Endometrium (tissue), 2 donors: ENCODE measurements at regions not wholly inside any gene's neighbourhood (a gene's known extent, or its start where the extent isn't known, plus 50 kb on each side); places are given as distances from the start of the nearest gene placed in this dataset.
"Not testable (repeated sequence)": the region's sequence is repeated elsewhere in the genome, so short reads cannot be mapped to it uniquely, and the experiment has no call there.

Experiments
- FAIRE-seq: peaks from 2 replicates; lab custom pipeline; 2012; peaks lifted over from hg19 to GRCh38; lab: Jason Lieb, UNC
- donor health status: control.
- donor health status: control.

DNA sequence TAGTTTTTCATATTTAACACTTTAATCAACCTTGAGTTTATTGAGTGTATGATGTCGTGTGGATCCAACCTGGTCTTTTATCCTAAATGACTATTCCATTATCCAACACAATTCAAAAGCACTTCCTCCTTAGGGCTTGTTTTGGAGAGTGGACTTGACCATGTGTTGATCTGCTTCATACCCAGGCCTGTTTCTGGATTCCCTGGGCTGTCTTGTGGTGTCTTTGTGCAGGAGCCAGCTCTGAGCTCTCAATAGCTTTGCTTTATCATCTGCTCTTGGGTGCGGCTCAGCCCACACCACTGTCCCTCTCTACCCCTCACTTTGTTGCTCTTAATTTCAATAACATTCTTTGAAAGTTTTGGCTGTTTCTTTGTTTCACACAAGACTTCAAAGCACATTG is 70.9 kb upstream of the CHST15 start:
- no peak for FAIRE-seq

DNA sequence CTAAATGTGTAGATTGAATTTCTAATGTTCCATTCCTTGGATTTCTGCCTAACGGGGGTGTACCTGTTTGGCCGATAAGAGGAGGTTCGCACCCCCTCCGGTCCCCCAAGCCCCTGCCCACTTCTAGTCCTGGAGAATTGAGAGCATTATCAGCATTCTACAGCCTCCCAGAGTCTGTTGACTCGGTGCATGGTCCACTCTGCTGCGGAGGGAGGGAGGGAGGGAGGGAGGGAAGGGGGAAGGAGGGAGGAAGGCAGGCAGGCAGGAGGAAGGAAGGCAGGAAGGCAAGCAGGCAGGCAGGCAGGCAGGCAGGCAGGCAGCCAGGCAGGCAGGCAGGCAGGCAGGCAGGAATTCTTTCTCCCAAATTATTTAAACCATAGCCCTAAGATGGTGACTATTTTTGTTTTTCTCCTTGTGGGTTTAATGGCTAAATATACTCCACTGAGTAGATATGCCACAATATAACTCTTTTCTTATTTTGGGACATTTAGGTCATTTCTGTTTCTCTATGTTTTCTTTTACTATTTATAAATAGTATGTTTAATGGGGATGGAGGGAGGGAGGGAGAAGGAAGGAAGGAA is 69.5 kb upstream of the CHST15 start:
- no peak for FAIRE-seq

DNA sequence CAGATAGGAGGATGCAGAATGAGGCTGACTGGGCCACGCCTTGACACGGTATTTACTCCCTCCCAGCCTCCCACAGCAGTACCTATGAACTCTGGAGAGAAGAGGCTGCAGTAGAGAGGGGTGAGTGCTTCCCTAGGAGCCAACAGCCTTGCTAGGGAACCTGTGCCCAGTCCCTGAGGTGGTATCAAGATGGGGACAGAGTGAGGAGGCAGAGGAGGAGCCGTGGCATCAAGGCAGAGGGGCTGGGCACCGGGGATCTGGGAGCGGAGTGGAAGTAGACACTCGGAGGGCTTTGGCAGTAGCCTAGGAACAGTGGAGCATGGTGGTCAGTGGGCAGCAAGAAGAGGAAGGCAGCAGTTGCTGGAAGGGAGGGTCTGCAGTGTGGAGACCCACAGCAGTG is 68.7 kb upstream of the CHST15 start:
- FAIRE-seq, result no peak

DNA sequence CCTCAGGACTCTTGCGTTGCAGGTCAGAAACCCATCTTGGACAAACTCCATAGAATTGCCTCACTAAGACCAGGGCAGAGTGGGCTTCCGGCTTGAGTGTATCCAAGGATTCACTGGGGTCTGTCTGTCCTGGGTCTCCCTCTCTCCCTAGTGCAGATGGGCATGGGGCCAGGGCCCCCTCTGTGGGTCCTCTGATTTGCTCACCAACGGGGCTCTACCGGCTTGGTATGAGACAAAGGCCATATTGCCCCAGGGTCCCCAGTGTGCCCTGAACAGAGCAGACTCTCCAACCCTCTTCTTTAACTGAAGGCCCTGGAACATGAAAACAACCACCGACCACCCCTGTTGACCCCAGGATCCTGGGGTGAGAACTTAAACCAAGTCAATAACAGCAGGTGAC is 68.2 kb upstream of the CHST15 start:
- FAIRE-seq, result no peak

DNA sequence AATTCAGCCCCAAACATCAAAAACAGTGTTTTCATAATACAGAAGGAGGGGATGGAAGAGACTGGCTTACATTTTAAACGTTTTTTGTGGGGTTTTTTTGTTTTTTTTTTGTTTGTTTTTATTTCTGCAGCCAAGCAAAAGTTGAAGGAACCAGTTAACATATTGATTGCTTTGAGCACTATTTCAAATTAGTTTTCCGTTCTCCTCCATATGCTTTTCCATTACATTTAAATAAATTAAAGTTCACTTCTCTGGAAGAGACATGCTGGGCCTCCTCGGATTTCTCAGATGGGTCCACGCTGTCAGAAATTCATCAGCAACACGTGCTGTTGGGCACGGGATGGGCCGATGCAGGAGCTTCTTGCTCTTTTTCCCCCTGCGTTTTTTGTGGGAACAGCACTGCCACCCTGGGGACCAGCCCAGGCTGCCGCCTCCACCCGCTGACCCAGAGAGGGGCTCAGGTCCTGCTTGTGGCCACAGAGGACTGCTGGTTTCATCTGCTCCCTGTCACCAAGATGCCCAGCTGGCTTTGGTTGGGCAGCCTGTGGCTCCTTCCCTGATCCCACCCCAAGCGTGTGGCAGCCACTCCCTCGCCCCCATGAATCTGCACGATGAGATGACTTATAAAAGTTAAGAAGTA is 67.7 kb upstream of the CHST15 start:
- FAIRE-seq, result no peak

DNA sequence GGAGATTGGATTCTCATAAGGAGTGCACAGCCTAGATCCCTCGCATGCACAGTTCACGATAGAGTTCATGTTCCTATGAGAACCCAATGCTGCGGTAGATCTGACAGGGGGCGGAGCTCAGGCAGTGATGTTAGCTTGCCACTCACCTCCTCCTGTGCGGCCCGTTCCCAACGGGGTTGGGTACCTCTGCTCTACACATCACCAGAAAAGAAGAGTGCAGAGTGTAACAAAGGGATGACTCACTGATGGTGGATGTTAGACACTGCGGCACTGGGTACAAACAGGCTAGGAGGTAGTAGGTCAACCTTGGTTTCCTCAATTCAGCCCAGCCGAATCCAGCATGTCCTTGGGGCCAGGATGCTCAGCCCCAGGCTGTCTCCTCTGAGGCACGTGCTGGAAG is 66.8 kb upstream of the CHST15 start:
- no peak for FAIRE-seq

DNA sequence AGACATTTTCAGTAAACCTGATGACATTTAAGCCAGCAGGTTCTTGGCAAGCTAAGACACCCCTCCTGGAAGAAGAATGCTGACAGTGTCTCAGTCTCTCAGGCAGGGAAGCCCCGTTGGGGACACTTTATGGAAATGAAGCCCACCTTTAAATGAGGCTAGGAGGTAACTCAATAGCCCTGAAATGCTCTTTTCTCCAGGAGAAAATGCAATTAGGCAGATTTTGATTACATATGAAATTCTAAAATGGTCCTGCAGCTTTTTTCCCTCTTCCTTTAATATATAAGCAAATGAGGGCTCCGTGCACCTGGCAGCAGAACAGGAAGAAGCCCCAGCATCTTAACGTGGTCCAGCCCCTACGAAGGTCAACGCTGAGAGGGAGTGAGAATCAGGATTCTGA is 65.8 kb upstream of the CHST15 start:
- no peak for FAIRE-seq

DNA sequence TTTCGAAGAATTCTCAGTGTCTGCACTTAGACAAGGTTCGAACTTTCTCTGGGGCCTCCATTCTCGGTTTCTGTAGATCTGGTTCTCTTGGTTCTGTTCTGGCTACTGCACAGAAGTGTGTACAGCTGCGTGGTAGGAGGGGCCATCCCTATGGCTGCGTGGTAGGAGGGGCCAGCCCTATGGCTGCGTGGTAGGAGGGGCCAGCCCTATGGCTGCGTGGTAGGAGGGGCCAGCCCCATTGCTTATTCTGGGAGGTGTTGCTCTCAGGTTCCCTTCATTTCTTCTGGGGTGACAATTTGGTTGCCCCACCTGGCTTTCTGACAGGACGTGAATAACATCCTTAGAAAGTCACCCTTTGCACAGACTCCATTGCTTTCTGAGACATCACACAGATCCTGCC is 65.2 kb upstream of the CHST15 start:
- no peak for FAIRE-seq

DNA sequence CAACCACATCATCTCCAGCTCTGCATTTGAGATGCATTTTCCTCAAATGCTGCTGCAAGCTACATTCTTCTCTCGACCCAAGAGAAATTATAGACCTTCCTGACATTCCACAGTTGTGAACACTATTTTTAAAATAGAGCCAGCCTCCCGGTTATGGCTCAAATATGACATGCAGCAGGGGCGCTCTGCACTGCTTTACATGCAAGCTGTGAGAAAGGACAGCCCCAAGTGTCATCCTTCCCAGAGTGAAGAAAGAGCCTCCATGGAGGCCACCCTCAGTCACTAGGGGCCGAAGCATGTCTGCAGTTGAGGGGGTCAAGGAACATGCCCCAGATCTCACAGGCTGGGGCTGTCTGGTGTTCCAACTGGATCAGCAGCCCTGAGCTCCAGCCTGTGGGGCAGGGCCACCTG is 63.9 kb upstream of the CHST15 start:
- no peak for FAIRE-seq

DNA sequence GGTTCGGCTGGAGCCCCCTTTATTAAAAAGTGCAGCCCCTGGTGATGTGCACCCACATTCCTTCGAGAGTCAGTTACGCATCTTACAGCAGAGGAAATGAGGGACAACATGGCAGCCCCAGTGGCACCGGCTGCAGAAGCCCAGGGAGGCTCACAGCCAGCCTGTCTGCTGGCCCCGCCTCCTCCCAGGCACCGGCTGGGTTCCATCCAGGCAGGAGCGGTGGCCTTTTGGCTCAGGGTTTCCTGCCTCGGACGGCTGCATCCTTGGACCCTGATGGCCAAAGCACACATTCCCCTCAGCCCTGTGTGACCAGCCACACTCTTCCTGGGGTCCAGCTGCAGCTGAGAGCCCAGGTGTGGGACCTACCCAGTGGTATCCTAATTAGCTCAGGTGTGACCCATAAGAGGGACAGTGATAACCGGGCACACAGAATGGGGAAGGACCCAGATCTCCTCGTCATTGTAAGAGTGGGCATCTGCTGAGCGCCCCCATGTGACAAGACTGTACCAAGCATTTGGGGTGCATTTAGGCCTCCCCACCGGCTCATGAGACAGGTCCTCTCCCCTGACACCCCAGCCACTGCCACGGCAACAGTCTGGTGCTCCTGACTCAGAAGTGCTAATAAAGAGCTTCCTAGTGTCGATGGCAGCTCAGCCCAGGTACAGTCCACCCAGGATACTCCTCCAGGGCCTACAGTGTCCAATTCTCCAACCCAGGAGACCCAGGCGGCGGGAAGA is 63.3 kb upstream of the CHST15 start:
- no peak for FAIRE-seq

DNA sequence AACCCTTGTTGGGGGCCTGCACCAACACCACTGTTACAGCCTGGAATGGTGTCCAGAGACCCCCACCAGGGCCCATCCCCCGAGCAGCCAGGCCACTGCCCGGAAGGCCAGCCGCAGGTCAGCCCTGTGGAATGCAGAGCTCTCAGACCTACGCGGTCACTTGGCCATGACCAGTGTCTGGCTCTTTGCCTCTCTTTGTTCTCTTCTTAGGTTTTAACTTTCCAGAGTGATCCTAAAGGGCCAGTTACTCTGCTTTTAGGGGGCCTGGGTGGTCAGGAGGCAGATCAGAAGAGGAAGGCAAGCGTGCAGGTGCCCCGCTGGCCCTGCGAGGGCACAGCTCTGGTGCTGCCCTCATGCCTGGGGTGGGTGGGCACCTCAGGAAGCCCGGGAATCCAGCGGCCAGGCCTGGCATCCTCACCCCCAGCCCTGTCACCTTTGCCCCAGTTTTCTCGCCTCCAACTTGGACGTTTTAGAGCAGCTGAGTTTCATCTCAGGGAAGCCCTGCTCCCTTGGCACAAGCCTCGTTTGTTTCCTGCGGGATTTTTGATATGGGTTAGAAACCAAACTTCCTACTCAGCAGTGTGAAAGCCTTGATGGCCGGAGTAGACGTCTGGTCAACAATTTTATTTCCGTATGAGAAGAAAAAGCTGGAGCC is 62.5 kb upstream of the CHST15 start:
- FAIRE-seq, result no peak

DNA sequence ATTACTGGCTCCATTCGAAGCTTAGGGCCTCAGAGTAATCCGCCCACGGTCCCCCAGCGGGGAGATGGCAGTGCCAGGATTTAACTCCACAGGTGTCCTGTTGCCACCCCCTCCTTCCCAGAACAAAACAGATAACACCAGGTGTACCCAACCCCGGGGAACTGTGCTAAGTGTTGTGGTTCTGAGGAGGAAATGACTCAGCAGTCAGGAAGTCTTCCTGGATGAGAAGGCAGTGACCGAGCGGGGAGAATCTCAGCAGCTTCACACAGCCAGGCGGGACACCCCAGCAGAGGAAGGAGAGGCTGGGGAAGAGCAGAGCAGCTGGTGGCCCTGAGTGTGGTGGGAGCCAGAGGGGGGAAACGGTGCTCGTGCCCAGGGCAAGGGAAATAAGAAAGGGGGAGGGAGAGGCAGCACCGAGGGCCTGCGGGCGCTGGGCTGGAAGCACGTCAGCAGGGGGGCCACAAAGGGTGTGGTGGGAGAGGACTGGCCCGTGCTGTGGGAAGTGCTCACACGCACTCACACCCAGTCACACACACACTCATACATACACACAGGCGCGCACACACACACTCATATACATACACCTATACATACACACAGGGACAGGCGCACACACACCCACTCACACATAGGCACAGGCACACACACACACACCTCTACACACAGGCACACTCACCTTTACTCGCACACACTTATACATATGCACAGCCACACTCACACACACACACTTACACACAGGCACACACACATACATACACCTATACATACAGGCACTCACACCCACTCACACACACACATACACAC is 59.8 kb upstream of the CHST15 start:
- no peak for FAIRE-seq

DNA sequence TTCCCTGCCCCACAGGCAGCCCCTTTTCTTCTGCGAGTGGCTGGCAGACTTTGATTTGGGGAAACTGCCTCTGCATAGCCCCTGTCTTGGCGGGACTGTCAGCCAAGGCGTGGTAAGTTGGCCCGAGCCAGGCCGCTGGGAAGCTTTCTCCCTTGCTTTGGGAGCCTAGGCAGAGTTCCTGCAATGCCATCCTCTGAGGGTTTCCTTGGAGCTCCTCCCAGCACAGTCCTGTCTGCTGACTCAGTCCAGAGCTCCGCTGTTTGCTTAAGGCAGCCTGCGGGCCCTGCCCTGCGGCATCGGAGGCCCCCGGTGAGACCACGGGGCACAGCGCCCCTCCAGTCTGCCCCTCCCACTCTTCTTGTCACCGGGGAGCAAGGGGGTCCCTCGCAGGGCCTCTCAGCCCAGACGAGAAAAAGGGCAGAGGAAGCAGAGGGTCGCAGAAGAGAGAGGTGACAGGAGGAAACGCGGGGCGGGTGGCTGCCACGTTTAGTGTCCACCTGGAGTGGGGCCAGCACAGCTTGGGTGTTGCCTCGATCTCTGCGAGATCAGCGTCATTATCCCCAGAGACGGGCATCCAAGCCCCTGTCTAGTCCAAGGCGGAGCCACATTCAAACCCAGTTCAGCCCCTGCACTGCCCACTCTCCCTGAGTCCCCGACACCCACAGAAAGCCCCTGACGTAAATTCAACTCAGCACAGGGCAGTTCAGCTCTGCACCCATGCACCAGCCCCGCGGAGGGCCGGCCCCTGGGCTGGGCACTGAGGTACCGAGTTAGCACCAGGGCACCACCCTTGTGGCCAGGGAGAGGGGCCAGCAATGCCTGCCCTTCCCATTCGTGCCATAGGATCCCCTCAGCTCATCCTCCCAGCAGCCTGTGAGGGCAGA is 59.0 kb upstream of the CHST15 start:
- no peak for FAIRE-seq

DNA sequence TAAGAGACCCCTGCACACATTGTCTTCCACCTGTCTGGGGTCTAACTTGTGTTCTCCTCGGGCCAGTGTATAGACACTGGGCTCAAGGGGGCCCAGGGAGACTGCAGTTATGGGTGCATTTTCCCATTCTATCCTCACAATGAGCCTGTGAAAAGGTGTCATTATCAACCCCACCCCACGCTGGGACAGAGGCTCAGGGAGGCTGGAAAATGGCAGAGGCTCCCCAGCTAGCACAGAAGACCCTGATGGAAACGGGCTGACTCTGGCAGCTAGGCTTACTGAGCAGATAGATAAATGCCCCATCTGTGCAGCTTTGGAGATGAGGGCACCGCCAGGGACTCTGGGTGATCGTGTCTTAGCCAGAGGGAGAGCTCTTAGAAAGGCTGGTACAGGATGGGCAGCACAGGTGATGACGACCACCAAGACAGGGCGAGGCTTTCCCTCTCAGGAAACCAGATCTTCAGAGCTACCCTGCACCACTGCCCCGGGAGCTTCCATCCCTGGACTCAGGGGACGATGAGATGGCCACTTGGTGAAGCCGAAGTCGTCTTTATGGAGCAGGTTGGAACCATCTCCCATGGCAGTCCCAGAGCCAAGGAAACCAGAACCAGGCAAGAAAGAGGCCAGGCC is 58.2 kb upstream of the CHST15 start:
- FAIRE-seq, result no peak

DNA sequence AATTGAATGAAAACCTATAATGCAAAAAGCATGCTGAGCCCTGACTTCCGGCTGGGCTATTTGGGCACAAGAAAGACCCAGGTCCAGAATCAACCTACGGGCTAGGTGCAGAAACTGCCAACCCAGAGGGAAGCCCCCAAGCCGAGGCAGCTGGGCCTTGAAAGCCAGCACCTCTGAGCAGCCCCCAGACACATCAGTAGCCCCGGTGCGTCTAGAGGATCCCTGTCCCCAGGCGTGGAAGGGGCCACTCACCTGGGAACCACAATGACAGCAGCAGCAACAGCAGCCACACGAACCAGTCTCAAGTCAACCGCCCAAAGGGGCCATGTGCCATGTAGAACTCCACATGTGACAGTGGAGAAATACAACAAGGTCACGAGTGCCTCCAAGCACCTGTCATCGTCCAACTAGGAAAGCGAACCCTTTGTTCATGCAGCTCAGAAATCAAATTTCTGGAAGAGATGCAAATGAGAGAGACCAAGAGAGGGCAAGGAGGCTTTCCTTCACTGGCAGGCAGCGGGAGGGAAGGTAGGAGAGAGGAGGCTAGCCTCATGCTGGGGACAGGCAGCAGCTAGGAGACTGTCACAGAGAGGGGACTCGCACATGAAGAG is 57.5 kb upstream of the CHST15 start:
- FAIRE-seq, result no peak

DNA sequence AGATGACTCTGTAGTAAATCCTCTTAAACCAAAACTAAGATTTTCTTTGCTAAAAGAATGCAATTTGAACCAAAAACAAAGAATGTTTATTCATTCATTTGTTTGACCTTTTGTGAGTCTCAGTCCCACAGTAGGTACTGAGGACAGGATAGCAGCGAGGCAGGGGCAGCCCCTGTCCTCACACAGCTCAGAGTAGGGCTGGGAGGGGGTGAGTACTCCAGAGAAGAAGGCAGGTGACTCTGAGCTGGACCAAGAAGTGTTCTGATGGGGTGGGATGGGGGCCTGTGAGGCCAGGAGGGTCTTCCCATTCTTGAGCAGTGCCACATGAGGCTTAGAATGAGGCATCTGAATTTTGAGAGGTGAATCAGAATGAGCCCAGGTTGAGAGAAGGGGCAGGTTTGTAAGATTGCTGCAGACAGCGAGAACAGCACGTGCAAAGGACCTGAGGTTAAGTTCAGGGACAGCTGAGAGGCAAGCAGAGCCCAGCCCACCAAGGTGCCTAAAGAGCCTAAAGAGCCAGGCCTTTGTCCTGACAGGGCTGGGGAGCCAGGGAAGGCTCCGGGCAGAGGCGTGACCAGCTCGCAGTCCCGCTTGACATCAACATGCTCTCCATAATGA is 56.9 kb upstream of the CHST15 start:
- FAIRE-seq, result no peak

DNA sequence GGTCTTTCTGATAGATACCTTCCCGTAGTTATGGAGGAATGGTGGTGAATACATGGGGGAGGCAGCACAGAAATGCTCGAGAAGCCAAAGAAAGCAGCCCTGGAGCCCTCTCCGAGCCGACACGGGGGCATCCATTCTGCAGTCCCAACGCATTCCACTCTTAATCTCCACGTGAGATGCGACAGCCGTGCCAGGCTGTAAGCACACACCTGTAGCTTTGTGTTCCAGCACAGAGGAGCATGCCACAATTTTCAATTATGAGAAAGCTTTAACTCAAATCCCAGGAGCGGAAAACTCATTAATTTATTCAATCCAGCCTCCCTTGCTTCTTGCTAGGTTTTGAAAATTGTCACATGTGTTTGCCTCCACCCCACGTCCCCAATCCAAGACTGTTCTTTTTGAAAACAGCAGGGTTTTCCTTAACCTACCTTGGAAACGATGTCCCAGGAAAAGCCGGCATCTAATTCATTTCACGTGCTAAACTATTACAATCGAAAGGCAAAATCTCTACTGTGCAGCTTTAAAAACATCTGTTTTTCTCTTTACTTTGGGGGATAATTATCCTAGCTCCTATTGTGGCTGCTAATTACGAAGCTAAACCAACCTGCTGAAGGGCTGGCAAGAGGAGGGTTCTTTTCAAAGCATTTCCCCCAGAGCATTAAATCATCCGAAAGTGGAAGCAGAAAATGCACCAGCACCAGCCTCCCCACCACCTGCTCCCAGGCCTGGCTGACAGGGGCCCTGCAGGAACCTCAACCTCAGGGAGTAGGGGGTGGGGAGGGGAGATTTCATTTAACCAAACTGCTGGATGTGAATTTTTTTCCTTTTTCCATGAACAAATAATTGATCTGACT is 56.0 kb upstream of the CHST15 start:
- no peak for FAIRE-seq

DNA sequence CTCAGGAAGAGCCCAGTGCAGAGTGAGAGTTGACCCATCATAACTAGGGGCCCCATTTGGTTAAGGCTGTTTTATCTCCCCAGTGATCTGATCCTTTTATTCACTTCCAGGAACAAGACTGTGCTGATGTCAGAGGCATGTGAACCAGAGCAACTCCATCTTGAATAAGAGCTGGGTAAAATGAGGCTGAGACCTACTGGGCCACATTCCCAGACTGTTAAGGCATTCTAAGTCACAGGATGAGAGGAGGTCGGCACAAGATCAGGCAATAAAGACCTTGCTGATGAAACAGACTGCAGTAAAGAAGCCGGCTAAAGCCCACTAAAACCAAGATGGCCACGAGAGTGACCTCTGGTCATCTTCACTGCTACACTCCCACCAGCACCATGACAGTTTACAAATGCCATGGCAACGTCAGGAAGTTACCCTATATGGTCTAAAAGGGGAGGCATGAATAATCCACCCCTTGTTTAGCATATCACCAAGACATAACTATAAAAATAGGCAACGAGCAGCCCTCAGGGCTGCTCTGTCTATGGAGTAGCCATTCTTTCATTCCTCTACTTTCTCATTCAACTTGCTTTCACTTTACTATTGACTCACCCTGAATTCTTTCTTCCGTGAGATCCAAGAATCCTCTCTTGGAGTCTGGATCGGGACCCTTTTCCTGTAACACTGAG is 55.3 kb upstream of the CHST15 start:
- not testable (repeated sequence) for FAIRE-seq
